ENCODE measurements at regions not wholly inside any gene's neighbourhood (a gene's known extent, or its start where the extent isn't known, plus 50 kb on each side); places are given as distances from the start of the nearest gene placed in this dataset.

- H3K4me3 ChIP-seq (ENCODE audit: low read depth, low read length): no peak overlapping the region
- no peak for DNase-seq (ENCODE audit: low read depth)
- no peak for TF ChIP-seq CTCF (IDR thresholded peaks at IDR 0.05; ENCODE audit: insufficient read depth, low read depth, low read length)
Measured at GRCh38 chr4:3818371-3818770, 52.2 kb downstream of the ADRA2C start.

GRCh38 chr4:3819210-3819919 lies 53.2 kb downstream of the ADRA2C start:
- H3K4me3 ChIP-seq (ENCODE audit: low read depth, low read length): no peak overlapping the region
- DNase-seq (ENCODE audit: low read depth): no peak
- no peak for TF ChIP-seq CTCF (IDR thresholded peaks at IDR 0.05; ENCODE audit: insufficient read depth, low read depth, low read length)

- H3K4me3 ChIP-seq (ENCODE audit: low read depth, low read length): no peak overlapping the region
- DNase-seq (ENCODE audit: low read depth): no peak
- TF ChIP-seq CTCF (IDR thresholded peaks at IDR 0.05; ENCODE audit: insufficient read depth, low read depth, low read length): no peak
Measured at GRCh38 chr4:3820016-3820805, 54.0 kb downstream of the ADRA2C start.

GRCh38 chr4:3820806-3821579 lies 54.8 kb downstream of the ADRA2C start:
- TF ChIP-seq CTCF (IDR thresholded peaks at IDR 0.05; ENCODE audit: insufficient read depth, low read depth, low read length): no peak
- no peak for DNase-seq (ENCODE audit: low read depth)
- no peak overlapping the region for H3K4me3 ChIP-seq (ENCODE audit: low read depth, low read length)

GRCh38 chr4:3821580-3822229 lies 55.5 kb downstream of the ADRA2C start:
- DNase-seq (ENCODE audit: low read depth): no peak
- TF ChIP-seq CTCF (IDR thresholded peaks at IDR 0.05; ENCODE audit: insufficient read depth, low read depth, low read length): no peak

GRCh38 chr4:3822230-3822947 lies 56.2 kb downstream of the ADRA2C start:
- no peak for TF ChIP-seq CTCF (IDR thresholded peaks at IDR 0.05; ENCODE audit: insufficient read depth, low read depth, low read length)
- DNase-seq (ENCODE audit: low read depth): peak; percentile 7
- no peak overlapping the region for H3K4me3 ChIP-seq (ENCODE audit: low read depth, low read length)

More at GRCh38 chr4:3821580-3822229, 55.5 kb downstream of the ADRA2C start:
- H3K4me3 ChIP-seq (ENCODE audit: low read depth, low read length): no peak overlapping the region

Measured in fibroblast of villous mesenchyme (primary cell).